ENCODE measurements at regions not wholly inside any gene's neighbourhood (a gene's known extent, or its start where the extent isn't known, plus 50 kb on each side); places are given as distances from the start of the nearest gene placed in this dataset.

- Histone ChIP-seq H3K23ac (ENCODE audit: insufficient read length, low read depth, low read length) (no peak overlapping the region), H2AK5ac (ENCODE audit: insufficient read length, low read length) (no peak overlapping the region), H3K79me2 (ENCODE audit: insufficient read depth, low read length) (no peaks in the 10 kb centered on the region), H2BK20ac (ENCODE audit: low read depth, low read length, poor library complexity, severe bottlenecking) (no peak overlapping the region), H3K79me1 (ENCODE audit: insufficient read depth, low read depth, low read length, poor library complexity, severe bottlenecking) (no peaks in the 10 kb centered on the region), H2BK12ac (ENCODE audit: insufficient read length, low read depth, low read length) (no peak overlapping the region), H3K27ac (ENCODE audit: insufficient read length, low read depth, low read length) (no peak overlapping the region), H3K4ac (ENCODE audit: low read depth, low read length) (no peak overlapping the region), H3K4me2 (ENCODE audit: insufficient read depth, insufficient read length, low read length) (no peak overlapping the region), H3T11ph (ENCODE audit: low read length) (no peak overlapping the region), H3K56ac (ENCODE audit: insufficient read length, low read depth, low read length) (no peak overlapping the region), H3K23me2 (ENCODE audit: insufficient read length, low read depth, low read length, poor library complexity, severe bottlenecking) (no peaks in the 10 kb centered on the region), H4K8ac (replicated peaks; ENCODE audit: insufficient read length, low read depth, low read length) (no peak overlapping the region), H2AFZ (ENCODE audit: low read length) (no peak overlapping the region), H2BK5ac (ENCODE audit: insufficient read length, low read length) (no peak overlapping the region), H3K18ac (ENCODE audit: insufficient read length, low read depth, low read length) (no peak overlapping the region), H2BK15ac (ENCODE audit: low read depth, low read length) (no peak overlapping the region), H4K20me1 (ENCODE audit: control insufficient read depth, insufficient read depth, insufficient read length) (no peaks in the 10 kb centered on the region), H3K9me3 (ENCODE audit: control insufficient read depth, low read depth, low read length) (no peaks in the 10 kb centered on the region), H3K27me3 (ENCODE audit: insufficient read depth, low read length) (no peaks in the 10 kb centered on the region), H3K4me1 (ENCODE audit: insufficient read depth, low read length) (no peaks in the 10 kb centered on the region), H3K9ac (ENCODE audit: extremely low read depth, insufficient read length, low read length) (no peak overlapping the region), H3K14ac (ENCODE audit: insufficient read depth, low read length) (no peak overlapping the region), H4K5ac (ENCODE audit: insufficient read length, low read depth, low read length) (no peak overlapping the region), H4K91ac (ENCODE audit: insufficient read length, low read depth, low read length) (no peak overlapping the region), H2BK120ac (ENCODE audit: low read depth, low read length, poor library complexity, severe bottlenecking) (no peak overlapping the region)
- peaks cover 0 to 3% of the 10 kb centered on the region in 2 experiments; a peak in 1 of 4 replicates for H3K4me1 Mint-ChIP-seq
- H3K9me3 Mint-ChIP-seq: peaks cover 0 to 6% of the 10 kb centered on the region in 2 experiments; a peak in 3 of 5 replicates
- WGBS (ENCODE audit: extremely low coverage, insufficient read length, low lambda C conversion rate): no CpG with 5 or more reads among the region's 4 CpGs
- no peak overlapping the region for H3K4me3 Mint-ChIP-seq
- H3K27me3 Mint-ChIP-seq (ENCODE audit: low read depth): peaks cover 1% of the 10 kb centered on the region; the same call in 1 of the 2 replicates
- TF ChIP-seq CTCF (conservative IDR thresholded peaks at IDR 0.05): no peak
- no peak for DNase-seq
- H3K36me3 Mint-ChIP-seq (ENCODE audit: insufficient read depth in 1 of 3, low read depth in 3 of 3): peaks cover 0 to 7% (median 0%) of the 10 kb centered on the region in 3 experiments; a peak in 3 of 7 replicates
- H3K27ac Mint-ChIP-seq: no peak overlapping the region
Observed at GRCh38 chr12:69022674-69023073, 89.7 kb upstream of the CPM start.
